Stomach (tissue), 4 donors: ENCODE measurements at regions not wholly inside any gene's neighbourhood (a gene's known extent, or its start where the extent isn't known, plus 50 kb on each side); places are given as distances from the start of the nearest gene placed in this dataset.

Source experiments
- CTCF ChIP-seq, 7 experiments: fragments of 450-650 bp in 4 of 7; fragments of 200-600 bp in 3 of 7; sonication (generic) in 3 of 7; IDR thresholded peaks; one replicate each; pipeline ENCODE4 v1.5.1; 2016 to 2019; ENCODE audit warnings: antibody characterized with exemption in 7 of 7, control low read depth in 2 of 7, mild to moderate bottlenecking in 1 of 7
- POLR2AphosphoS5 ChIP-seq, 3 donors: sonication (generic); formaldehyde crosslinking; IDR thresholded peaks; one replicate each; pipeline ENCODE4 v1.6.1; 2016; ENCODE audit warnings: antibody characterized with exemption in 3 of 3

- TF ChIP-seq CTCF (IDR thresholded peaks at IDR 0.05) (no peak), POLR2AphosphoS5 (IDR thresholded peaks at IDR 0.05) (no peak)
These were observed 245.3 kb upstream of the FOXQ1 start for GRCh38 chr6:1066449-1067090.
